ENCODE measurements at regions not wholly inside any gene's neighbourhood (a gene's known extent, or its start where the extent isn't known, plus 50 kb on each side); places are given as distances from the start of the nearest gene placed in this dataset.

- no peak overlapping the region for H3K4me3 ChIP-seq (ENCODE audit: low read depth, low read length)
- no peak for TF ChIP-seq CTCF (IDR thresholded peaks at IDR 0.05; ENCODE audit: low read depth, low read length)
- in situ Hi-C loops (cut with HindIII; ENCODE audit: low sequenced_read_pairs): no loop called here
- DNase-seq (ENCODE audit: low read depth, low spot score): no peak
Observed at GRCh38 chr18:78728784-78729467, 250.7 kb upstream of the SALL3 start.

- no peak for TF ChIP-seq CTCF (IDR thresholded peaks at IDR 0.05; ENCODE audit: low read depth, low read length)
- DNase-seq (ENCODE audit: low read depth, low spot score): no peak
- in situ Hi-C loops (cut with HindIII; ENCODE audit: low sequenced_read_pairs): no loop called here
- no peak overlapping the region for H3K4me3 ChIP-seq (ENCODE audit: low read depth, low read length)
Observed at GRCh38 chr18:78730546-78730945, 249.1 kb upstream of the SALL3 start.

- H3K4me3 ChIP-seq (ENCODE audit: low read depth, low read length): no peak overlapping the region
- in situ Hi-C loops (cut with HindIII; ENCODE audit: low sequenced_read_pairs): no loop called here
- no peak for DNase-seq (ENCODE audit: low read depth, low spot score)
- no peak for TF ChIP-seq CTCF (IDR thresholded peaks at IDR 0.05; ENCODE audit: low read depth, low read length)
Observed at GRCh38 chr18:78731016-78731397, 248.6 kb upstream of the SALL3 start.

- DNase-seq (ENCODE audit: low read depth, low spot score): no peak
- in situ Hi-C loops (cut with HindIII; ENCODE audit: low sequenced_read_pairs): no loop called here
- H3K4me3 ChIP-seq (ENCODE audit: low read depth, low read length): no peak overlapping the region
- TF ChIP-seq CTCF (IDR thresholded peaks at IDR 0.05; ENCODE audit: low read depth, low read length): no peak
Observed at GRCh38 chr18:78731398-78732032, 248.1 kb upstream of the SALL3 start.

- no peak overlapping the region for H3K4me3 ChIP-seq (ENCODE audit: low read depth, low read length)
- no peak for DNase-seq (ENCODE audit: low read depth, low spot score)
- in situ Hi-C loops (cut with HindIII; ENCODE audit: low sequenced_read_pairs): no loop called here
- no peak for TF ChIP-seq CTCF (IDR thresholded peaks at IDR 0.05; ENCODE audit: low read depth, low read length)
Observed at GRCh38 chr18:78732273-78733210, 247.1 kb upstream of the SALL3 start.

- in situ Hi-C loops (cut with HindIII; ENCODE audit: low sequenced_read_pairs): no loop called here
- H3K4me3 ChIP-seq (ENCODE audit: low read depth, low read length): no peak overlapping the region
- no peak for TF ChIP-seq CTCF (IDR thresholded peaks at IDR 0.05; ENCODE audit: low read depth, low read length)
- no peak for DNase-seq (ENCODE audit: low read depth, low spot score)
Observed at GRCh38 chr18:78733762-78734613, 245.6 kb upstream of the SALL3 start.

All from astrocyte of the spinal cord (primary cell).